IgD-negative memory B cell (primary cell): ENCODE measurements at regions not wholly inside any gene's neighbourhood (a gene's known extent, or its start where the extent isn't known, plus 50 kb on each side); places are given as distances from the start of the nearest gene placed in this dataset.
"Not testable (repeated sequence)": the region's sequence is repeated elsewhere in the genome, so short reads cannot be mapped to it uniquely, and the experiment has no call there.

Experiments
- H3K27ac Mint-ChIP-seq, 3 donors: one replicate each; pipeline ENCODE4 v1.8.0; 2020 to 2022; ENCODE audit warnings: mild to moderate bottlenecking in 3 of 3, mixed read lengths in 3 of 3, moderate library complexity in 1 of 3
- H3K27me3 Mint-ChIP-seq: one replicate; pipeline ENCODE4 v1.8.0; 2021; ENCODE audit warnings: mixed read lengths
- H3K36me3 Mint-ChIP-seq: one replicate; pipeline ENCODE4 v1.8.0; 2020; ENCODE audit warnings: mild to moderate bottlenecking, mixed read lengths
- H3K4me1 Mint-ChIP-seq, 3 donors: one replicate each; pipeline ENCODE4 v1.8.0; 2020 to 2022; ENCODE audit warnings: mixed read lengths in 3 of 3, mild to moderate bottlenecking in 1 of 3
- H3K4me3 Mint-ChIP-seq, 4 donors: one replicate each; pipeline ENCODE4 v1.8.0; 2020 to 2022; ENCODE audit warnings: mild to moderate bottlenecking in 4 of 4, mixed read lengths in 4 of 4, moderate library complexity in 3 of 4
- H3K9me3 Mint-ChIP-seq, 3 donors: one replicate each; pipeline ENCODE4 v1.8.0; 2020 to 2021; ENCODE audit warnings: mixed read lengths in 3 of 3, mild to moderate bottlenecking in 1 of 3

GRCh38 chr9:115473032-115473431, 355.1 kb upstream of the TNC start:
- H3K4me3 Mint-ChIP-seq, H3K27ac Mint-ChIP-seq, H3K27me3 Mint-ChIP-seq, H3K36me3 Mint-ChIP-seq, H3K9me3 Mint-ChIP-seq, H3K4me1 Mint-ChIP-seq: not testable (repeated sequence)

GRCh38 chr9:115481769-115482168, 363.8 kb upstream of the TNC start:
- Mint-ChIP-seq H3K4me1 (no peaks in the 10 kb centered on the region), H3K27me3 (no peaks in the 10 kb centered on the region), H3K9me3 (no peaks in the 10 kb centered on the region), H3K27ac (no peak overlapping the region), H3K36me3 (no peaks in the 10 kb centered on the region), H3K4me3 (no peak overlapping the region)

- Mint-ChIP-seq H3K9me3 (no peaks in the 10 kb centered on the region), H3K4me1 (no peaks in the 10 kb centered on the region), H3K27ac (no peak overlapping the region), H3K27me3 (no peaks in the 10 kb centered on the region), H3K36me3 (no peaks in the 10 kb centered on the region), H3K4me3 (no peak overlapping the region)
These were observed 364.8 kb upstream of the TNC start for GRCh38 chr9:115482747-115483146.

GRCh38 chr9:115492869-115493268, 374.9 kb upstream of the TNC start:
- H3K4me1 Mint-ChIP-seq = no peaks in the 10 kb centered on the region
- no peak overlapping the region for H3K4me3 Mint-ChIP-seq
- peaks cover 8% of the 10 kb centered on the region for H3K27me3 Mint-ChIP-seq
- H3K9me3 Mint-ChIP-seq = no peaks in the 10 kb centered on the region
- H3K36me3 Mint-ChIP-seq = no peaks in the 10 kb centered on the region
- no peak overlapping the region for H3K27ac Mint-ChIP-seq

- Mint-ChIP-seq H3K4me3 (no peak overlapping the region), H3K4me1 (no peaks in the 10 kb centered on the region), H3K9me3 (no peaks in the 10 kb centered on the region), H3K27me3 (peaks cover 8% of the 10 kb centered on the region), H3K36me3 (peaks cover 2% of the 10 kb centered on the region), H3K27ac (no peak overlapping the region)
These were observed 376.4 kb upstream of the TNC start for GRCh38 chr9:115494393-115494792.

- no peaks in the 10 kb centered on the region for H3K4me1 Mint-ChIP-seq
- no peak overlapping the region for H3K4me3 Mint-ChIP-seq
- peaks cover 2% of the 10 kb centered on the region for H3K36me3 Mint-ChIP-seq
- no peaks in the 10 kb centered on the region for H3K9me3 Mint-ChIP-seq
- no peak overlapping the region for H3K27ac Mint-ChIP-seq
- peaks cover 5% of the 10 kb centered on the region for H3K27me3 Mint-ChIP-seq
These were observed 377.2 kb upstream of the TNC start for GRCh38 chr9:115495052-115495635.

GRCh38 chr9:115495836-115496235, 377.9 kb upstream of the TNC start:
- Mint-ChIP-seq H3K4me1 (no peaks in the 10 kb centered on the region), H3K27me3 (peaks cover 5% of the 10 kb centered on the region), H3K9me3 (no peaks in the 10 kb centered on the region), H3K36me3 (peaks cover 2% of the 10 kb centered on the region), H3K27ac (no peak overlapping the region), H3K4me3 (peak overlapping the region in 1 of 4 donors; percentile 12)

- no peaks in the 10 kb centered on the region for H3K27me3 Mint-ChIP-seq
- H3K4me1 Mint-ChIP-seq = no peaks in the 10 kb centered on the region
- no peak overlapping the region for H3K4me3 Mint-ChIP-seq
- H3K36me3 Mint-ChIP-seq = peaks cover 2% of the 10 kb centered on the region
- H3K27ac Mint-ChIP-seq = no peak overlapping the region
- no peaks in the 10 kb centered on the region for H3K9me3 Mint-ChIP-seq
These were observed 380.3 kb upstream of the TNC start for GRCh38 chr9:115498303-115498702.

- H3K9me3 Mint-ChIP-seq = peaks cover 0 to 2% (median 0%) of the 10 kb centered on the region in 3 donors
- no peaks in the 10 kb centered on the region for H3K4me1 Mint-ChIP-seq
- H3K27ac Mint-ChIP-seq = no peak overlapping the region
- no peak overlapping the region for H3K4me3 Mint-ChIP-seq
- H3K27me3 Mint-ChIP-seq = peaks cover 3% of the 10 kb centered on the region
- no peaks in the 10 kb centered on the region for H3K36me3 Mint-ChIP-seq
These were observed 389.2 kb upstream of the TNC start for GRCh38 chr9:115507148-115507547.

GRCh38 chr9:115513148-115513547, 395.2 kb upstream of the TNC start:
- H3K27me3 Mint-ChIP-seq = peaks cover 4% of the 10 kb centered on the region
- H3K36me3 Mint-ChIP-seq = no peaks in the 10 kb centered on the region
- H3K9me3 Mint-ChIP-seq = peaks cover 0 to 2% (median 0%) of the 10 kb centered on the region in 3 donors
- no peaks in the 10 kb centered on the region for H3K4me1 Mint-ChIP-seq
- no peak overlapping the region for H3K4me3 Mint-ChIP-seq
- H3K27ac Mint-ChIP-seq = no peak overlapping the region

- H3K36me3 Mint-ChIP-seq = no peaks in the 10 kb centered on the region
These were observed 396.5 kb upstream of the TNC start for GRCh38 chr9:115514454-115514853.

GRCh38 chr9:115517335-115518075, 399.5 kb upstream of the TNC start:
- no peaks in the 10 kb centered on the region for H3K36me3 Mint-ChIP-seq
- peaks cover 1% of the 10 kb centered on the region for H3K27me3 Mint-ChIP-seq
- H3K4me3 Mint-ChIP-seq = no peak overlapping the region
- no peaks in the 10 kb centered on the region for H3K4me1 Mint-ChIP-seq
- no peak overlapping the region for H3K27ac Mint-ChIP-seq
- H3K9me3 Mint-ChIP-seq = peaks cover 0 to 2% (median 2%) of the 10 kb centered on the region in 3 donors

More at GRCh38 chr9:115514454-115514853, 396.5 kb upstream of the TNC start:
- peaks cover 3% of the 10 kb centered on the region for H3K27me3 Mint-ChIP-seq
- peaks cover 0 to 2% (median 0%) of the 10 kb centered on the region in 3 donors for H3K9me3 Mint-ChIP-seq
- H3K4me1 Mint-ChIP-seq = no peaks in the 10 kb centered on the region
- no peak overlapping the region for H3K27ac Mint-ChIP-seq
- H3K4me3 Mint-ChIP-seq = no peak overlapping the region

- Mint-ChIP-seq H3K36me3 (no peaks in the 10 kb centered on the region), H3K4me3 (no peak overlapping the region), H3K9me3 (peaks cover 0 to 2% (median 2%) of the 10 kb centered on the region in 3 donors), H3K27me3 (peaks cover 3% of the 10 kb centered on the region), H3K4me1 (no peaks in the 10 kb centered on the region), H3K27ac (no peak overlapping the region)
These were observed 402.7 kb upstream of the TNC start for GRCh38 chr9:115520646-115521045.

- Mint-ChIP-seq H3K36me3 (no peaks in the 10 kb centered on the region), H3K27me3 (peaks cover 1% of the 10 kb centered on the region), H3K27ac (no peak overlapping the region), H3K9me3 (peaks cover 0 to 2% (median 0%) of the 10 kb centered on the region in 3 donors), H3K4me1 (no peaks in the 10 kb centered on the region), H3K4me3 (no peak overlapping the region)
These were observed 405.0 kb upstream of the TNC start for GRCh38 chr9:115522912-115523311.

GRCh38 chr9:115524453-115525059, 406.6 kb upstream of the TNC start:
- Mint-ChIP-seq H3K27ac (no peak overlapping the region), H3K4me3 (no peak overlapping the region), H3K4me1 (no peaks in the 10 kb centered on the region), H3K9me3 (peaks cover 0 to 2% (median 0%) of the 10 kb centered on the region in 3 donors), H3K36me3 (no peaks in the 10 kb centered on the region), H3K27me3 (peaks cover 4% of the 10 kb centered on the region)
